SJCRH30 (cell line): ENCODE measurements at regions not wholly inside any gene's neighbourhood (a gene's known extent, or its start where the extent isn't known, plus 50 kb on each side); places are given as distances from the start of the nearest gene placed in this dataset.

ENCODE experiments used
- DNase-seq, 2 experiments: peaks; one replicate each; pipeline ENCODE4 v3.0.0-alpha.2; 2015 to 2020
- H3K27ac ChIP-seq: fragments of 250-450 bp; sonication (Bioruptor Pico); 2 replicates; pipeline ENCODE4 v1.5.1; 2020; ENCODE audit warnings: mild to moderate bottlenecking, moderate library complexity
- H3K27me3 ChIP-seq: fragments of 250-450 bp; sonication (Bioruptor Pico); 2 replicates; pipeline ENCODE4 v1.5.1; 2020; ENCODE audit warnings: mild to moderate bottlenecking, moderate library complexity
- H3K36me3 ChIP-seq: fragments of 250-450 bp; sonication (Bioruptor Pico); 2 replicates; pipeline ENCODE4 v1.5.1; 2020; ENCODE audit warnings: mild to moderate bottlenecking, moderate library complexity
- H3K4me1 ChIP-seq: fragments of 250-450 bp; sonication (Bioruptor Pico); 2 replicates; pipeline ENCODE4 v1.5.1; 2020; ENCODE audit warnings: mild to moderate bottlenecking, moderate library complexity
- H3K4me3 ChIP-seq: fragments of 250-450 bp; sonication (Bioruptor Pico); 2 replicates; pipeline ENCODE4 v1.5.1; 2020; ENCODE audit warnings: mild to moderate bottlenecking, moderate library complexity
- H3K9me3 ChIP-seq: fragments of 250-450 bp; sonication (Bioruptor Pico); replicated peaks from 2 replicates; pipeline ENCODE4 v1.5.1; 2020; ENCODE audit warnings: mild to moderate bottlenecking, moderate library complexity

DNA sequence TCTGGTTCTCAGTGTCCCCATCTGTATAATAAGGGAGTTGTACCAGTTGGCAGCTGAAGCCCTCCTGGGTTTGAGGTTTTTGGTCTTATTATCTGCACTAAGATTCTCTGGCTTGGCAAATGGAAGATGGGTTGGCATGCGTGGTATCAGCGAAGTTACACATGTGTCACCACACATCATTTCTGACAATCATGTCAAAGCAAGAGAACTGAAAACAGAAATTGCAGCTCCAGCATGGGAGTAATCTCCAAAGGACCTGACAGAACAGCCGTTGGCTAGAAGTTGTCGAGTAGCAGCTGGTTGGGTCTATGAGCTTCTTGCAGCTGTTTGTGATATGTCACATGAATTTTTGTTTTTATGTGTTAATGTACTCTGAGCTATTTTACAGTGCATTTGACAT is 317.4 kb downstream of the SLC4A3 start:
- Histone ChIP-seq H3K36me3 (no peaks in the 10 kb centered on the region), H3K27ac (no peak overlapping the region), H3K4me1 (no peaks in the 10 kb centered on the region), H3K4me3 (no peak overlapping the region), H3K27me3 (no peaks in the 10 kb centered on the region), H3K9me3 (no peaks in the 10 kb centered on the region)
- DNase-seq, result peak in 1 of 2 experiments; percentile 23

DNA sequence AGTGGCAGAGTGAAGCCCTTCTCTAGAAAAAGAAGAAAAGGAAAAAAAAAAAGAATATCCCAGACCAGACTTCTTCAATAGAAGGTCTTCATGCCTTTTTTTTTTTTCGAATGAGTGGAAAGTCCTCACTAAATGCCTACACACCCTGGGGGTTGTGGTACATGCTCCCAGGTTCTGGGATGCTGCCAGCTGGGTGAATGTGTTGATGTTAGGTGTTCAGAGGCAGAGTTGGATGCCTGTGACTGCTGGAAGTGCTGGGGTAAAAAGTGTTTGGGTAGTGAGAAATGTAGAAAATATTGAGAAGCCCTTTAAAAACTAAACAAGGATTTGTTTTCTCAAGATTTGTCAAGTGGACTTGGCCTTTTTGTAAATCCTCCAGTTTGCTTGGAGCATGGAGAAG is 318.6 kb downstream of the SLC4A3 start:
- no peak overlapping the region for H3K4me3 ChIP-seq
- no peaks in the 10 kb centered on the region for H3K9me3 ChIP-seq
- H3K27ac ChIP-seq, result no peak overlapping the region
- no peak for DNase-seq
- H3K27me3 ChIP-seq, result no peaks in the 10 kb centered on the region
- no peaks in the 10 kb centered on the region for H3K36me3 ChIP-seq
- no peaks in the 10 kb centered on the region for H3K4me1 ChIP-seq

DNA sequence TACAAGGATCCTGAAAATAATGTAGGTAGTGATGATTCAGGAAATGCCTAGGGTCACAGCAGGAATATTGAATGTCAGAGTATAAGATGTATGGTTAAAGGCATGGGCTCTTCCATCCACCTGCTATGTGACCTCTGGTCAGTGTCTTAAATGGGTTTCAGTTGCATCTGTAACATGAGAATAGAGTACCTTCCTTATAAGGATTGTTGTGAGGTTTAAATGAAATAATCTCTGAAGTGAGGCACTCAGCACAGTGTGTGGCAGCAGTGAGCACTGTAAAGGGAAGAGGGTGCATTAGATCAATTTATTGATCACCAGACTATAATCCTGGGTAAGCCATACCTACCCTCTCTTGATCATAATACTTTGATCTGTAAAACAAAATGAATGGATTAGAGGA is 319.1 kb downstream of the SLC4A3 start:
- Histone ChIP-seq H3K4me3 (no peak overlapping the region), H3K4me1 (no peaks in the 10 kb centered on the region), H3K36me3 (no peaks in the 10 kb centered on the region), H3K9me3 (no peaks in the 10 kb centered on the region), H3K27me3 (no peaks in the 10 kb centered on the region), H3K27ac (no peak overlapping the region)
- DNase-seq, result no peak

DNA sequence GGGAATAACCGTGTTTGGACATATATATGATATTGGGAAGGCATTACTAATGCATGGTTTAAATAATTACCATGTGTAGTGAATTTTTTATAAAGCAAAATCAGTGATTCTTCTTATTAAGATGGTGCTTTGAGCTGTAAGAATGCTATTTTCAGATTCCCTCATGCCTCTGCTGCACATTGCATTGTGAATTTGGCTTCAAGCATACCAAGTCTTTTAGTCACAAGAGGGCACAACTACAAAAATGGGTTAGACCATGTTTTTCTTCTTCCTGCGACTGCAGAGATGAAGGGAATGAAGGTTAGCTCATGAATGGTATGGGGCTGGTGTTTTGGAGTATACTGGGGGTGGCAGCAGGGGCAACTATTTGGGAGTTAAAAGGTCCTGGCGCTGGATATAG is 320.1 kb downstream of the SLC4A3 start:
- Histone ChIP-seq H3K4me3 (no peak overlapping the region), H3K27me3 (no peaks in the 10 kb centered on the region), H3K4me1 (no peaks in the 10 kb centered on the region), H3K9me3 (no peaks in the 10 kb centered on the region), H3K36me3 (no peaks in the 10 kb centered on the region), H3K27ac (no peak overlapping the region)
- DNase-seq, result no peak

DNA sequence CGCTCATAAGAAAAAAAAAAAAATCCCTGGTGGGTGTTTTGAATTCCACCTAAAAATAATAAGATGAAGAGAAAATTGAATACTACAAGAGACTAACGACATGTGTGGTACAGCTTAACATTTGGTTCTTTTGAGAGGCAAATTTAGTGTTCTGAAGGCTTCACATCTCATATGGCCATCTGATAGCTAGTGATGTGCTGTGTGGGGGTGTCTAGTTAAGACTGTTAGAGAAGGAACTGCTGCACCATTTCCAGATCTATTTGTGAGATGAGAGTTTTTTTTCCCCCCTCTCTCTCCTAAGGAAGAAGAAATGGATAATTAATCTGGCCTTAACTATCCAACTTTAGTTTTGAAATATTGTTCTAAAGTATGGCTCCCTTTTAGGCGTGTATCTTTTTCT is 321.6 kb downstream of the SLC4A3 start:
- DNase-seq, result no peak
- H3K36me3 ChIP-seq, result no peaks in the 10 kb centered on the region
- H3K9me3 ChIP-seq, result no peaks in the 10 kb centered on the region
- H3K4me1 ChIP-seq, result no peaks in the 10 kb centered on the region
- no peak overlapping the region for H3K4me3 ChIP-seq
- H3K27ac ChIP-seq, result no peak overlapping the region
- no peaks in the 10 kb centered on the region for H3K27me3 ChIP-seq

DNA sequence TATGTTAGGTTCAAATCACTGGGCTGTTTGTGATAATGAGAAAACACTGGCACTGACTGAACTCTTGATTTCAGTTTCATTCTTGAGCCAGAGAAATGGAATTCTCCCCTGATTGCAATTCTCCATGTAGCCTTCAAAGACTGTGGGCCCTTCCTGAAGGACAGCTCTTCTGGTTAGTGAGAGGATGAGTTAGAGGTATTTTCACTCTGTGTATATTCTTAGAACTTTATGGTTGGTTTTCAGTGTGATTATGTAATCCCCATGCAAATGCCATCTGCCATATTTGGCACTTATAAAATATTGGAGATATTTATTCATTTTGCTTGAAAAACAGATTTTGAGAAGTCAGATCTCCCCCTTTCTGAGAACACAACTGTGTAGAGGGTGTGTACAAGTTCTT is 323.7 kb downstream of the SLC4A3 start:
- no peak for DNase-seq
- no peaks in the 10 kb centered on the region for H3K27me3 ChIP-seq
- no peaks in the 10 kb centered on the region for H3K36me3 ChIP-seq
- no peaks in the 10 kb centered on the region for H3K4me1 ChIP-seq
- no peaks in the 10 kb centered on the region for H3K9me3 ChIP-seq
- no peak overlapping the region for H3K27ac ChIP-seq
- no peak overlapping the region for H3K4me3 ChIP-seq

DNA sequence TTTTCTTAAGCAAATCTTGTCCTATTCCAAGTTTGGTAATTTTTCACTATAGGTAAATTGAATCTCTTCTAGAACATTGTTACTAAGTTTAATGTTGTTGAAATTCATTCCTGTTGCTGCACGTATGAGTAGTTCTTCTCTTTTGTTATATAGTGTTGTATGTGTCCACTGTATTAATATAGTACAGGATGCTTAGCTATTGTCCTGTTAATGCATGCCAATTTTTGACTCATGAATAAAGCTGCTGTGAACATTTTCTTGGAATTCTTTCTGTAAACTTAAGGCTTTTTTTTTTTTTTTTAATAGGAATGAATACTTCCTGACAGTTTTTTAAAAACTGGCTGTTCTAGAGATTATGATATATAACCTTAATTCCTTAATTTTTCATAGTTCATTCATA is 326.9 kb downstream of the SLC4A3 start:
- no peaks in the 10 kb centered on the region for H3K9me3 ChIP-seq
- H3K36me3 ChIP-seq, result no peaks in the 10 kb centered on the region
- no peaks in the 10 kb centered on the region for H3K4me1 ChIP-seq
- no peak overlapping the region for H3K4me3 ChIP-seq
- no peak overlapping the region for H3K27ac ChIP-seq
- DNase-seq, result no peak
- H3K27me3 ChIP-seq, result no peaks in the 10 kb centered on the region

DNA sequence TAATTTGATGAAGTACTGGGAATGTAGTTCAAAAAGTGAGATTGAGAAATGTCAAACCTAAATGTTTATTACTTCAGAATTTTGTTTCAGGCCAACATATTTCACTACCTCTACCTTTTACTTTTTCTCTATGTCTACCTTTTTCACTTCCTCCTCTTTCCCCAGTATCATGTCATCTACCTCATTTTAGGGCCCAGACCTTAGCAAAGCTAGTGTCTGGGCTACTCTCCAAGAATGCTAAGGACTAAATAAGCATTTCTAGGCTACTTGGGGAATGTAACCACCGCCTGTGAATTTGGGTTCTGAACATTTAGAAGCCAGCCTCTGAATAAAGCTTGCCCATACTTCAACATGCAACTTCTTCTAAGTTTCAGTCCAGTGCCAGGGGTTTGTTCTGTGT is 330.4 kb downstream of the SLC4A3 start:
- Histone ChIP-seq H3K4me1 (no peaks in the 10 kb centered on the region), H3K27ac (no peak overlapping the region)

DNA sequence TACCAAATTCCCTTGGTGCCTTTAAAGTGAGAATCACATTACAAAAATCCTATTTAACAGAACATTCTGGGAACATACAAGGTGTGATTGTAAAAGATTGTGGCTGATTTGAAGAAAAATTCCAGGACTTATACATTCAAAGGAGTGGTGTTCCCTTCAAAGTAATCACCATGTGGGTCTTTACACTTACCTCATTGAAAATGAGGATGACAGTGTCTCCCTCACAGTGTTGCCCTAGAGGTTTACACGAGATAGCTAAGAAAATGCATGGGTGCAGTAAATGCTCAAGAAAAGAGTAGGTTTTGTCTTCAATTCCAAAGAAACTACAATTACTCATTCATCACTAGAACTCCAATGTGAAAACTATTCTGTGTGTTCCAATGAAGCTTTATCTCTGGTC is 331.5 kb downstream of the SLC4A3 start:
- Histone ChIP-seq H3K4me3 (no peak overlapping the region), H3K4me1 (no peaks in the 10 kb centered on the region), H3K27ac (no peak overlapping the region), H3K36me3 (no peaks in the 10 kb centered on the region), H3K9me3 (no peaks in the 10 kb centered on the region), H3K27me3 (no peaks in the 10 kb centered on the region)
- no peak for DNase-seq

More for the DNA sequence above, 330.4 kb downstream of the SLC4A3 start:
- Histone ChIP-seq H3K4me3 (no peak overlapping the region), H3K9me3 (no peaks in the 10 kb centered on the region), H3K36me3 (no peaks in the 10 kb centered on the region), H3K27me3 (no peaks in the 10 kb centered on the region)
- no peak for DNase-seq

DNA sequence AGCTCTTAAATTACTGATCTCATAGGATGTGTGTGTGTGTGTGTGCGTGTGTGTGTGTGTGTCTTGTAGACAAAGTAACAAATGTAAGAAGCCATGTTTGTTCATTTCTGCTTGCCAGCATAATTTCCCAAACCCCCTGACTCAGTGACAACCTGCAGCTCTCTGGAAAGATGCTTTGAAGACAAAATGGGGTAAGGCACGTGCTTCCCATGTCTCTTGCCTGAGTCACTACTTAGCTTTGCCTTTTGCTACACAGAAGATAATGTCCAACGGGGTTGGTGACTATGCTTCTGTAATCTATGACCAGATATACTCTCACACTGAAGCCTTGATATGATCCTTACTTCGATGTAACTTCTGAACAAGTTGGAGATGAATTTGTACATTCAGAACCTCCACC is 332.0 kb downstream of the SLC4A3 start:
- Histone ChIP-seq H3K36me3 (no peaks in the 10 kb centered on the region), H3K9me3 (no peaks in the 10 kb centered on the region), H3K27me3 (no peaks in the 10 kb centered on the region), H3K4me3 (no peak overlapping the region), H3K27ac (no peak overlapping the region), H3K4me1 (no peaks in the 10 kb centered on the region)
- DNase-seq, result no peak

DNA sequence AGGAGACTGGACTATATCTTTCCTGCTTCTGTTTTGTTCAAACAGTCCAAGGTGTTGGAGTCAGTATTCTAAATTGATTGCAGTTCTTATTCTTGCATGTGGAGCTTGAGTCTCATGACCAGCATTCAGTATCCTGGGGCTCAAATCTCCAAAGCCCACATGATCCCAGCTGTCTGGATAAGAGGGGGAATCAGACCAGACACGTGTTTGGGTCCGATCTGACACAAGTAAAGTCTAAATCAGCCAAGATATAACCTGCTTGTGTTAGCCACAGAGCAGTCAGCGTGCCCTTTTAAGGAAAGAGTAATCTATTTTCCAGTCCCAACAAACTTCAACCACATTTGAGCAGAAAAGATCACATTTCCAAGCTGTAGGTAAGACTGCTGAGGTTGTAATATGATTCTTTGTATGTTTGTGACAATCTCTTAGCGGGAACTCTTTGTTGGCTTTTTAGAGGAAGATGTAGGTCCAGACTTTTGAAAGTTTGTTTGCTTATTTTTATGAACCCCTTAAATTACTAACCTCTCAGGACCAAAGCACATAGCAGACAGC is 334.6 kb downstream of the SLC4A3 start:
- no peaks in the 10 kb centered on the region for H3K36me3 ChIP-seq
- no peak overlapping the region for H3K27ac ChIP-seq
- no peaks in the 10 kb centered on the region for H3K9me3 ChIP-seq
- no peaks in the 10 kb centered on the region for H3K4me1 ChIP-seq
- H3K27me3 ChIP-seq, result no peaks in the 10 kb centered on the region
- no peak for DNase-seq
- no peak overlapping the region for H3K4me3 ChIP-seq

DNA sequence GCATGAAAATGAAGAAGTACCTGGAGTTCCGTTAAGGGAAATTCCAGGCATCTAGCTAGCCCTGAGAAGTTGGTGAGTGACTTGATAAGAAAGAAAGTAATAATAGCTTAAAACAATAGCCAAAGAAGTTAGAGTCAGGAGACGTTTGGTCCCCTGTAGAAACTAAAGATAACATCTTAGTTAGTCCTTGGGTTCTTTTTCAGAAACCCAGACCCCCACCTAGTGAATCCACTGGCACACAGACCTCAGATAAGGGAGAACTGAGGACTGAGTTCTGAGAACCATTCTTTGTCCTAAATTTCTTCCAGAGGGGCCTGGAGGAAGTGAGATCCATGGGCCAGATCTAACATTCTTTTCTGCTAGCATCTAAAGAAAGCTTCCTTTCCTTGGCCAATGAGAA is 335.4 kb downstream of the SLC4A3 start:
- DNase-seq, result no peak
- H3K27ac ChIP-seq, result no peak overlapping the region
- no peaks in the 10 kb centered on the region for H3K9me3 ChIP-seq
- H3K36me3 ChIP-seq, result no peaks in the 10 kb centered on the region
- H3K4me1 ChIP-seq, result no peaks in the 10 kb centered on the region
- no peak overlapping the region for H3K4me3 ChIP-seq
- H3K27me3 ChIP-seq, result no peaks in the 10 kb centered on the region

DNA sequence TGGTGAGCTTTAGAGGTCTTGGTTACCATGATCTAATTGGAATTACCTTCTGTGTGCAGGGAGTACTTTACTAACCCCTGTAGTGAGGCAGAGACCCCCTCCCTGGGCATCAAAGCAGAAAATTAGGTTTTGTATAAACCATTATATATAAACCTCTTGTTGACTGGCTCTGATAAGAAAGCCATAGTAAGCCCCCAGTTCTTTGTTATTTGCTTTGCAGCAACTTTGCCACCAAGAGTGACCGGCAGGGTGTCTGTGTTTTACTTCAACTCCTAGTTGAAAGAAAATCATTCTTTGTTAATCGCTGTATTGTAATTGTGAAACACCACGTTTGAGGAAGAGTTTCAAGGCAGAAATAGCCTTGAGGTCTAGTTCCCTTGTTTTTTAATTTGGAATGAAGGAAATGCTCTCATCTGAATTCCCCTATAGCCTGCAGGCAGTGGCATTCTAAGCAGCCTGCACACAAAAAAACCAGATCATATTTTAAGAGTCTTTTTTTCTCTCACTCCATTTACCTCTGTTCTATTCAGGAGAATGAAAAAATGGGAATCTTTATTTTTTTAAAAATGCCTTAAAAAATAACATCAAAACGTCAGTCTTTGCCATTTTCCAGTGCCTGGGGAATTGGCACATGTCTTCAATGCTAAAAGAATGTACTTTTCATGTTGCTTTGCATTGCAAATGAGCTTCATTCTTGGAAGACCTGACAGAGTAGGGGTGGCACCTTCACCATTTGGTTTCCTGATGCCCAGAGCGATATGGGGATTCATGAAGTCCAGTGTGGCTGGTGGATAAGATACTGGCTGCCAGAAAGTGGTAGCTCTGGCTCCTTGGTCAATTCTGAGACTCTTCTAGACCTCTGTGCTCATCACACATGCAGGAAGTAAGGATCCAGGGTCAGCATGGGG is 338.1 kb downstream of the SLC4A3 start:
- Histone ChIP-seq H3K4me3 (no peak overlapping the region), H3K9me3 (no peaks in the 10 kb centered on the region), H3K36me3 (no peaks in the 10 kb centered on the region), H3K4me1 (no peaks in the 10 kb centered on the region), H3K27me3 (no peaks in the 10 kb centered on the region), H3K27ac (no peak overlapping the region)
- DNase-seq, result no peak

DNA sequence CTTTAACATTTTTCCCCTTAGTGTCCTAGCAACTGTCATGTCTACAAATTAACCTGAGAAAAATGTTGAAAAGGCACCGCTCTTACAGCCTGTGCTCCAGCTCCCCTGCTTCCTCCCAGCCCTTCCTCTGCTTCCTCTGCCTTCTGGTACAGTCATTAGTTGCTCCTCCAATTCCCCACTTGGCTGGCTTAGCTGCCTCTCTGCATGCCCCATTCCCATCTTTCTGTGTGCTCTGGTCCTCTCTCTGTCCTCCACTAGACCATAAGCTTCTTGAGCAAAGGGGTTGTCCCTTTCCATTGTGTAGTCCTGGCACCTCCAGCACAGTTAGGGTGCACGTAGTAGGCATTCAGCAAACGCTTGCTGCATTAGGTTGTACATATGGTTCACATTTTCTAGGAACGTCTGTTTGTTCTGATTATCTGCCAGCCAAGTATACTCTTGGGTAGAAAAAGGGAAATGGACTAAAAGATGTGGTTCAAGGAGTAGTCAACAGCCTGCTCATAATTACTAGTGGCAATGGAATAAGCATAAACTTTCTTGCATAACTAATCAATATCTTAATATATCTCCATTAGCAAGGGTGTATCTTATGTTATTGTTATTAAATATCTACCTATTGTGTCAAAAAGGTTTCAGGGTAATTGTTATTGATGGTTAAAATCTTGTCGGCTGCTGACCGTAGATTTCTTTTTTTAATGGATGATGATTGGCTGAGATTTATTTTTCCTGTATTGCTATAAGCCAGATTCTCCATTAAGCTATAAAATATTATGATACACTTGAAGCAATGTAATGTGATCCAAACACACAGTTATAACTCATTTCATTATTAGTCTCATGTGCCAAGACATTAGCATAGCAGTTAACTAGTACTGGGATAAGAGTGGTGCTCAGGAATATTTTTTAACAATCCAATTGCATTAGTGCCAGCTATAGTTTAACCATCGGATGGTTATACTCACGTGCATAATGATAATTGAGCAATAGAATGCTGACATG is 340.1 kb downstream of the SLC4A3 start:
- no peak for DNase-seq
- no peaks in the 10 kb centered on the region for H3K4me1 ChIP-seq
- no peaks in the 10 kb centered on the region for H3K27me3 ChIP-seq
- no peak overlapping the region for H3K4me3 ChIP-seq
- H3K36me3 ChIP-seq, result no peaks in the 10 kb centered on the region
- no peaks in the 10 kb centered on the region for H3K9me3 ChIP-seq
- H3K27ac ChIP-seq, result no peak overlapping the region
